GM18867 (cell line): ENCODE measurements at regions not wholly inside any gene's neighbourhood (a gene's known extent, or its start where the extent isn't known, plus 50 kb on each side); places are given as distances from the start of the nearest gene placed in this dataset.

Experiments used
- ATAC-seq: cut with Tn5 transposase; IDR thresholded peaks from one replicate; pipeline ENCODE4 v1.9.1; 2021; ENCODE audit warnings: mild to moderate bottlenecking, moderate library complexity; ENCODE audit not compliant: unreplicated experiment

- no peak for ATAC-seq
Observed at GRCh38 chr6:6781172-6781872, 192.8 kb downstream of the LY86 start.

GRCh38 chr6:6781873-6782227 is 193.3 kb downstream of the LY86 start:
- no peak for ATAC-seq

GRCh38 chr6:6783721-6784120 is 195.2 kb downstream of the LY86 start:
- no peak for ATAC-seq

- no peak for ATAC-seq
Observed at GRCh38 chr6:6784514-6785162, 196.1 kb downstream of the LY86 start.

GRCh38 chr6:6785163-6785521 is 196.6 kb downstream of the LY86 start:
- ATAC-seq = no peak

GRCh38 chr6:6788394-6789032 is 200.0 kb downstream of the LY86 start:
- peak; percentile 65 for ATAC-seq

- no peak for ATAC-seq
Observed at GRCh38 chr6:6790393-6790792, 201.9 kb downstream of the LY86 start.

GRCh38 chr6:6790891-6791290 is 202.4 kb downstream of the LY86 start:
- no peak for ATAC-seq

- ATAC-seq = no peak
Observed at GRCh38 chr6:6793388-6794250, 205.1 kb downstream of the LY86 start.

GRCh38 chr6:6795393-6795792 is 206.9 kb downstream of the LY86 start:
- no peak for ATAC-seq

GRCh38 chr6:6796818-6797217 is 208.3 kb downstream of the LY86 start:
- no peak for ATAC-seq

GRCh38 chr6:6798448-6798860 is 209.9 kb downstream of the LY86 start:
- peak; percentile 33 for ATAC-seq

GRCh38 chr6:6801005-6801335 is 212.4 kb downstream of the LY86 start:
- ATAC-seq = no peak

- ATAC-seq = no peak
Observed at GRCh38 chr6:6801635-6802218, 213.2 kb downstream of the LY86 start.

GRCh38 chr6:6803180-6803977 is 214.9 kb downstream of the LY86 start:
- ATAC-seq = peak; percentile 75

- no peak for ATAC-seq
Observed at GRCh38 chr6:6804843-6805615, 216.5 kb downstream of the LY86 start.

GRCh38 chr6:6806844-6807518 is 218.5 kb downstream of the LY86 start:
- no peak for ATAC-seq

GRCh38 chr6:6808343-6808742 is 219.8 kb downstream of the LY86 start:
- ATAC-seq = no peak

- no peak for ATAC-seq
Observed at GRCh38 chr6:6808915-6809314, 220.4 kb downstream of the LY86 start.
